ENCODE measurements at regions not wholly inside any gene's neighbourhood (a gene's known extent, or its start where the extent isn't known, plus 50 kb on each side); places are given as distances from the start of the nearest gene placed in this dataset.

DNA sequence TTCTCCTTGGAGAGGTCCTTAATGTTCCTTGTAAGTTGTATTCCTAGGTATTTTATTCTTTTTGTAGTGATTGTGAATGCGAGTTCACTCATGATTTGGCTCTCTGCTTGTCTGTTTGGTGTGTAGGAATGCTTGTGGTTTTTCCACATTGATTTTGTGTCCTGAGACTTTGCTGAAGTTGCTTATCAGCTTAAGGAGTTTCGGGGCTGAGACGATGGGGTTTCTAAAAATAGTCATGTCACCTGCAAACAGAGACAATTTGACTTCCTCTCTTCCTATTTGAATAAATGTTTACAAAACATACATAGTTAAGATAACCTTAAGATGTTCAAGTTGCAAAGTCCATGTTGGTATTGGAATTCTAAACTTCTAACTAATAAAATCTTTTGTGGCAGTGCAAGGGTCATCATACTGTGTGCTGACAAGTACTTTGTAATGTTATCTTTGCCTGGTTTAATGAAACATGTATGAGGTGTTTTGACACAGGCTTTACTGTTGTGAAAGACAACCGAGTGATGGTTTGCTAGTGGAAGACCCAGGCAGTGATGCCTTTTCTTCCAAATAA, 286.2 kb downstream of the MRPS30 start:
- DNase-seq = no peak
- no peaks in the 10 kb centered on the region for H3K4me1 ChIP-seq
- TF ChIP-seq POLR2AphosphoS5 (IDR thresholded peaks at IDR 0.05) (no peak), POLR2A (IDR thresholded peaks at IDR 0.05) (no peak), EP300 (IDR thresholded peaks at IDR 0.05) (no peak)
- TF ChIP-seq, protein P1, sequence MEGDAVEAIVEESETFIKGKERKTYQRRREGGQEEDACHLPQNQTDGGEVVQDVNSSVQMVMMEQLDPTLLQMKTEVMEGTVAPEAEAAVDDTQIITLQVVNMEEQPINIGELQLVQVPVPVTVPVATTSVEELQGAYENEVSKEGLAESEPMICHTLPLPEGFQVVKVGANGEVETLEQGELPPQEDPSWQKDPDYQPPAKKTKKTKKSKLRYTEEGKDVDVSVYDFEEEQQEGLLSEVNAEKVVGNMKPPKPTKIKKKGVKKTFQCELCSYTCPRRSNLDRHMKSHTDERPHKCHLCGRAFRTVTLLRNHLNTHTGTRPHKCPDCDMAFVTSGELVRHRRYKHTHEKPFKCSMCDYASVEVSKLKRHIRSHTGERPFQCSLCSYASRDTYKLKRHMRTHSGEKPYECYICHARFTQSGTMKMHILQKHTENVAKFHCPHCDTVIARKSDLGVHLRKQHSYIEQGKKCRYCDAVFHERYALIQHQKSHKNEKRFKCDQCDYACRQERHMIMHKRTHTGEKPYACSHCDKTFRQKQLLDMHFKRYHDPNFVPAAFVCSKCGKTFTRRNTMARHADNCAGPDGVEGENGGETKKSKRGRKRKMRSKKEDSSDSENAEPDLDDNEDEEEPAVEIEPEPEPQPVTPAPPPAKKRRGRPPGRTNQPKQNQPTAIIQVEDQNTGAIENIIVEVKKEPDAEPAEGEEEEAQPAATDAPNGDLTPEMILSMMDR (IDR thresholded peaks at IDR 0.05) = no peak
- intact Hi-C loops (cut with DNase I) = no loop called here
- no peaks in the 10 kb centered on the region for H3K27me3 ChIP-seq
- no peaks in the 10 kb centered on the region for H3K36me3 ChIP-seq
- H3K27ac ChIP-seq = no peak overlapping the region
- H3K4me3 ChIP-seq = no peak overlapping the region
- 13 to 39% methylated on average over 4 of the region's 4 CpGs for WGBS, 2 donors
- no peaks in the 10 kb centered on the region for H3K9me3 ChIP-seq

DNA sequence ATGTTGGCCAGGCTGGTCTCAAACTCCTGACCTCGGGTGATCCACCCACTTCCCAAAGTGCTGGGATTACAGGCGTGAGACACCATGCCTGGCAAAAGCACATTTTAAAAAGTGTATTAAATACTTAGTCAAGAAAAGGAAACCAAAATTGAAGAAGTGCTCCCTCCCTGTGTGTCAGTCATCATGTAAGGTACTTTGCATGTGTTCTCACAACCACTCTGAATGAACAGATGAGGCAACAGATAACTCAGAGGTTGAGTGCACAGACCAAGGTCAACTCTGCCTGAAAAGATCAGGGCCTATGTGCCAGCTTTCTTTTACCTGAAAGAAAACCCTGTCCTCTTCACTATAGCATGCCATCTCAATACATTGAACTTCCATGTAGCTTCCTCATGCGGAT, 289.7 kb downstream of the MRPS30 start:
- no peak for DNase-seq
- no peak overlapping the region for H3K4me3 ChIP-seq
- 85 to 90% methylated on average over 3 of the region's 3 CpGs for WGBS, 2 donors
- H3K27me3 ChIP-seq = no peaks in the 10 kb centered on the region
- intact Hi-C loops (cut with DNase I) = no loop called here
- no peak overlapping the region for H3K27ac ChIP-seq
- H3K4me1 ChIP-seq = no peaks in the 10 kb centered on the region
- no peaks in the 10 kb centered on the region for H3K9me3 ChIP-seq
- TF ChIP-seq, protein P1 (IDR thresholded peaks at IDR 0.05) = no peak
- TF ChIP-seq EP300 (IDR thresholded peaks at IDR 0.05) (no peak), POLR2AphosphoS5 (IDR thresholded peaks at IDR 0.05) (no peak), POLR2A (IDR thresholded peaks at IDR 0.05) (no peak)
- no peaks in the 10 kb centered on the region for H3K36me3 ChIP-seq

DNA sequence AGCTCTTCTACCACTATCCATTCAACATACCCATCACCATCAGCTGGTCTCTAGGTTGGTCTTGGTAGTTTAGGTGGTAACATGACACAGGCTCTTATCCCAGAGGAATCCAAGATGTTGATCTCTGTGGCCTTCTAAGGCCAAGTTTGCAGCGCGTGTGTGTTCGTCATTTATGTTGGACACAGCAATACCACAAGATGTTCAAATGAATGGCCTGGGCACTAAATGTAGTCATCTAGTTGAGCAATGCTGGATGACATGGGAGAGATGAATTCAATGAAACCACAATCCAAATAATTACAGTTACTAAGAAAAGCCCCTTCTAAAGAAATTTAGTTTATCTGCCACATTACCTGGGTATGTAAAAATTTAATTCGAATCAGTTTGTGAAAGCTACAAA, 292.4 kb downstream of the MRPS30 start:
- TF ChIP-seq POLR2A (IDR thresholded peaks at IDR 0.05) (no peak), EP300 (IDR thresholded peaks at IDR 0.05) (no peak), POLR2AphosphoS5 (IDR thresholded peaks at IDR 0.05) (no peak)
- TF ChIP-seq, protein P1 (IDR thresholded peaks at IDR 0.05) = no peak
- Histone ChIP-seq H3K36me3 (no peaks in the 10 kb centered on the region), H3K27ac (no peak overlapping the region), H3K4me3 (no peak overlapping the region), H3K4me1 (no peaks in the 10 kb centered on the region), H3K9me3 (no peaks in the 10 kb centered on the region), H3K27me3 (no peaks in the 10 kb centered on the region)
- intact Hi-C loops (cut with DNase I) = no loop called here
- WGBS, 2 donors = 94 to 95% methylated on average over 4 of the region's 4 CpGs
- no peak for DNase-seq

DNA sequence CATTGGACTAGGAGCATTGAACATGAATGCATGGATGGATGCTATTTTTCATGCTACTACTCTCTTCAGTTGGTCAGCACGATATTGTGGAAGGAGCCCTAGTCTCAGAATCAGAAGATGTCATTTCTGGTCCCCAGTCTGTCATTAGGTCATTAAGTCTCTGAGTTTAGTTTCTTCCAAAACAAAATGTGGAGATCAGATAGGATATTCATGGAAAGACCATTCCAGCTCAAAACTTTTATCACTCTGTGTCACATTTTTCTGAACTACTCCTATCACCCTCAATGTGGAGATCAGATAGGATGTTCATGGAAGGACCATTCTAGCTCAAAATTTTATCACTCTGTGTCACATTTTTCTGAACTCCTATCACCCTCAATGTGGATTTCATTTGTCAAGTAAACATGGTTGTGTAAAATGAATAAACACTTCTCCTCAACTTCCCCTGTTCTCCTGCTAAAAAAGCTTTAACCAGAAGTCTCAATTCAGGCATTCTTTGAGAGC, 296.8 kb downstream of the MRPS30 start:
- no peaks in the 10 kb centered on the region for H3K27me3 ChIP-seq
- DNase-seq = no peak
- TF ChIP-seq EP300 (IDR thresholded peaks at IDR 0.05) = no peak
- TF ChIP-seq POLR2A (IDR thresholded peaks at IDR 0.05) = no peak
- no peak for TF ChIP-seq POLR2AphosphoS5 (IDR thresholded peaks at IDR 0.05)
- TF ChIP-seq, protein P1 (IDR thresholded peaks at IDR 0.05) = no peak
- no peak overlapping the region for H3K4me3 ChIP-seq
- intact Hi-C loops (cut with DNase I) = no loop called here
- WGBS, 2 donors = 81 to 84% methylated on average over 1 of the region's 1 CpG
- no peak overlapping the region for H3K27ac ChIP-seq
- H3K4me1 ChIP-seq = no peaks in the 10 kb centered on the region
- no peaks in the 10 kb centered on the region for H3K36me3 ChIP-seq
- no peaks in the 10 kb centered on the region for H3K9me3 ChIP-seq

DNA sequence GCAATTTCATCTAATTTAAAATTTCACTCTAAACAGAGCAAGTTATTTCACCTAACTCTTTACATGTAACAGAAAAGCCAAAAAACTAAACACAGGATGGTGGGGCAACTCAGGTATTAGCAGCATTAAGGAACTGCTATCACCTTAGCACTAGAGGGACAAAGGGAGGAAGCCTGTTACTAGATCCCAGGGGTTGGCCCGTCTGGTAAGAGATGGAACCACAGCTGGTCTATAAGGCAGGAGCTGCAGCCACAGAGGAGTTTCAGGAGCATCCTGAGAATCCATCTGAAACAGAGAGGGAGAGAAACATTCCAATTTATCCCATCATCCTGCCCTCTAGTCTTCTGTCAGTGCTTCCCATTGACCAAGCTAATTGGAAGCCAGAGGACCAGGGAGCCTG, 300.3 kb downstream of the MRPS30 start:
- H3K4me3 ChIP-seq = no peak overlapping the region
- intact Hi-C loops (cut with DNase I) = no loop called here

More for the DNA sequence above, 300.3 kb downstream of the MRPS30 start:
- TF ChIP-seq POLR2AphosphoS5 (IDR thresholded peaks at IDR 0.05) (no peak), POLR2A (IDR thresholded peaks at IDR 0.05) (no peak), EP300 (IDR thresholded peaks at IDR 0.05) (no peak)
- TF ChIP-seq, protein P1 (IDR thresholded peaks at IDR 0.05) = no peak
- Histone ChIP-seq H3K4me1 (no peaks in the 10 kb centered on the region), H3K27me3 (no peaks in the 10 kb centered on the region), H3K36me3 (no peaks in the 10 kb centered on the region), H3K27ac (no peak overlapping the region), H3K9me3 (no peaks in the 10 kb centered on the region)
- DNase-seq = no peak
- 76 to 85% methylated on average over 1 of the region's 1 CpG for WGBS, 2 donors

All from sigmoid colon (tissue), 6 donors.